Ascending aorta (tissue), 2 donors: ENCODE measurements at regions not wholly inside any gene's neighbourhood (a gene's known extent, or its start where the extent isn't known, plus 50 kb on each side); places are given as distances from the start of the nearest gene placed in this dataset.

ENCODE experiments used
- DNase-seq, 2 donors: peaks; one replicate each; pipeline ENCODE4 v3.0.0-alpha.2; 2019; ENCODE audit warnings: low spot score in 2 of 2
- H3K27ac ChIP-seq, 2 donors: fragments of 200-600 bp; sonication (generic); one replicate each; pipeline ENCODE4 v1.5.1; 2016 to 2017; ENCODE audit warnings: mild to moderate bottlenecking in 1 of 2
- H3K27me3 ChIP-seq: fragments of 200-600 bp; sonication (generic); one replicate; pipeline ENCODE4 v1.5.1; 2017
- H3K36me3 ChIP-seq, 2 donors: fragments of 200-600 bp; sonication (generic); one replicate each; pipeline ENCODE4 v1.5.1; 2016
- H3K4me1 ChIP-seq, 2 donors: fragments of 200-600 bp; sonication (generic); one replicate each; pipeline ENCODE4 v1.5.1; 2016 to 2017; ENCODE audit warnings: mild to moderate bottlenecking in 1 of 2
- H3K4me3 ChIP-seq, 2 donors: fragments of 200-600 bp; sonication (generic); one replicate each; pipeline ENCODE4 v1.5.1; 2016 to 2017; ENCODE audit warnings: mild to moderate bottlenecking in 1 of 2
- H3K9me3 ChIP-seq, 2 donors: fragments of 200-600 bp; sonication (generic); one replicate each; pipeline ENCODE4 v1.5.1; 2016
- CTCF ChIP-seq, 3 experiments: fragments of 200-600 bp in 2 of 3; fragments of 450-650 bp in 1 of 3; sonication (generic) in 2 of 3; IDR thresholded peaks; one replicate each; pipeline ENCODE4 v1.5.1; 2016 to 2019; ENCODE audit warnings: antibody characterized with exemption in 3 of 3, mild to moderate bottlenecking in 1 of 3, moderate library complexity in 1 of 3
- intact Hi-C: fragments of 100-400 bp; cut with DNase I; formaldehyde crosslinking; loops from one replicate; pipeline ENCODE4 v1.15.1; 2023

- TF ChIP-seq CTCF (IDR thresholded peaks at IDR 0.05), result no peak
- intact Hi-C loops, result no loop called here
These were observed 397.9 kb upstream of the DYNLRB2 start for GRCh38 chr16:80142940-80143339.

GRCh38 chr16:80142281-80142680 lies 398.5 kb upstream of the DYNLRB2 start:
- Histone ChIP-seq H3K36me3 (no peaks in the 10 kb centered on the region), H3K27ac (no peak overlapping the region), H3K4me1 (no peaks in the 10 kb centered on the region), H3K27me3 (no peaks in the 10 kb centered on the region), H3K4me3 (no peak overlapping the region), H3K9me3 (no peaks in the 10 kb centered on the region)
- intact Hi-C loops, result no loop called here
- DNase-seq, result no peak
- TF ChIP-seq CTCF (IDR thresholded peaks at IDR 0.05), result no peak

More at GRCh38 chr16:80142940-80143339, 397.9 kb upstream of the DYNLRB2 start:
- no peak for DNase-seq
- Histone ChIP-seq H3K27ac (no peak overlapping the region), H3K4me3 (no peak overlapping the region), H3K36me3 (no peaks in the 10 kb centered on the region), H3K9me3 (no peaks in the 10 kb centered on the region), H3K27me3 (no peaks in the 10 kb centered on the region), H3K4me1 (no peaks in the 10 kb centered on the region)

GRCh38 chr16:80129791-80130190 lies 411.0 kb upstream of the DYNLRB2 start:
- no peaks in the 10 kb centered on the region for H3K27me3 ChIP-seq
- intact Hi-C loops, result no loop called here
- H3K4me3 ChIP-seq, result no peak overlapping the region
- H3K4me1 ChIP-seq, result no peaks in the 10 kb centered on the region
- no peak overlapping the region for H3K27ac ChIP-seq
- DNase-seq, result no peak
- TF ChIP-seq CTCF (IDR thresholded peaks at IDR 0.05), result no peak
- no peaks in the 10 kb centered on the region for H3K36me3 ChIP-seq
- no peaks in the 10 kb centered on the region for H3K9me3 ChIP-seq

GRCh38 chr16:80125677-80126076 lies 415.1 kb upstream of the DYNLRB2 start:
- H3K9me3 ChIP-seq, result no peaks in the 10 kb centered on the region
- no peaks in the 10 kb centered on the region for H3K4me1 ChIP-seq
- H3K27ac ChIP-seq, result no peak overlapping the region
- no peak for TF ChIP-seq CTCF (IDR thresholded peaks at IDR 0.05)
- no peak for DNase-seq
- intact Hi-C loops, result no loop called here
- no peak overlapping the region for H3K4me3 ChIP-seq
- no peaks in the 10 kb centered on the region for H3K27me3 ChIP-seq
- H3K36me3 ChIP-seq, result no peaks in the 10 kb centered on the region

GRCh38 chr16:80123189-80123588 lies 417.6 kb upstream of the DYNLRB2 start:
- no peaks in the 10 kb centered on the region for H3K36me3 ChIP-seq
- H3K27me3 ChIP-seq, result no peaks in the 10 kb centered on the region
- no peak overlapping the region for H3K4me3 ChIP-seq
- H3K4me1 ChIP-seq, result no peaks in the 10 kb centered on the region
- no peak overlapping the region for H3K27ac ChIP-seq
- intact Hi-C loops, result no loop called here
- H3K9me3 ChIP-seq, result no peaks in the 10 kb centered on the region
- TF ChIP-seq CTCF (IDR thresholded peaks at IDR 0.05), result no peak
- DNase-seq, result no peak

GRCh38 chr16:80122115-80122514 lies 418.7 kb upstream of the DYNLRB2 start:
- DNase-seq, result no peak
- no peaks in the 10 kb centered on the region for H3K27me3 ChIP-seq
- no peak overlapping the region for H3K27ac ChIP-seq

More at GRCh38 chr16:80122115-80122514, 418.7 kb upstream of the DYNLRB2 start:
- no peaks in the 10 kb centered on the region for H3K4me1 ChIP-seq
- no peak for TF ChIP-seq CTCF (IDR thresholded peaks at IDR 0.05)
- no peak overlapping the region for H3K4me3 ChIP-seq
- no peaks in the 10 kb centered on the region for H3K36me3 ChIP-seq
- H3K9me3 ChIP-seq, result no peaks in the 10 kb centered on the region
- intact Hi-C loops, result no loop called here
